GM19467 (cell line): ENCODE measurements at regions not wholly inside any gene's neighbourhood (a gene's known extent, or its start where the extent isn't known, plus 50 kb on each side); places are given as distances from the start of the nearest gene placed in this dataset.
"Not testable (repeated sequence)": the region's sequence is repeated elsewhere in the genome, so short reads cannot be mapped to it uniquely, and the experiment has no call there.

Experiments used
- ATAC-seq: cut with Tn5 transposase; IDR thresholded peaks from one replicate; pipeline ENCODE4 v1.9.1; 2021; ENCODE audit warnings: mild to moderate bottlenecking, moderate library complexity; ENCODE audit not compliant: unreplicated experiment

DNA sequence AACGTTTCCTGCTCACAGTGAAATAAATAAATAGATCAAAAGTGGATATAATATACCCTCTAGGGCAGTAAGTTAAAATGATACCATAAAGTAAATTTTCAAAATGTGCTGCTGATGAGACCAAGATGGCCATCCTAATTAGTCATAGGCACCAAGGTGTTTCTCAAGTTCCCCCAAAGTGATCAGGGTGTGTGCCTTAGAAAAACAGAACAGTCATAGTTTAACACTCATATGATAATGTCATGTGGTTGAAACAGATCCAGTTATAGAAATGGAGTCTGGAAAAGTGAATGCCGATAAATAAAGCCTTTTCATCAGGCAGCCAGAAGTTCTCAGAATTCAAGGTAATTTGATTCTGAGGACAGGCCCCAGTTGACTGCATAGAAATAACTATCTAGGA, 161.5 kb upstream of the CDKN2B start:
- ATAC-seq: no peak

DNA sequence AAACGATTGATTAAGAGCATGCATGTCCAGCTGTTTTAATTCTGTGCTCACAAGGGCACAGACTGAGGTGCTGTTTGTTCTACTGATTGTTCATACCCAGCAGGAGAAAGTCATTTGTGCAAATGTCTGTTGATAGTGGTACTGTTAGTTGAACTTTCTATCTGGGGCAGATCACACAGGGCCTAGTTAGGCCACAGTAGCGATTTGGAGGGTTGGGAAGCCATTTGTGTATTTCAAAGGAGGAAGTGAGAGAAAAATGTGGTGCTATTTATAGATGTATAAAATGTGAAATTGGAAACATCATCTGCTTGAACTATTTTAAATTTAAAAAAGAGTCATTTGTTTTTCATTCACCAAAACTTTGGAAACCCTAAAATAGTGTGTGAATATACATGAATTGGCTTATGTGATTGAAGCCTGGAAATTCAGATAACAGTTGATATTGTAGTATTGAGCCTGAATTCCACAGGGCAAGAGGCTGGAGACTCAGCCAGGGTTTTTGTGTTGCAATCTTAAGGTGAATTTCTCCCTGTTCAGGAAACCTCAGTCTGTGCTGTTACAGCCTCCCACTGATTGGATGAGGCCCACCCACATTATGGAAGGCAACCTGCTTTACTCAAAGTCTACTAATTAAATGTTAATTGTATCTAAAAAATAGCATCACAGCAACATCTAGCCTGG, 162.0 kb upstream of the CDKN2B start:
- no peak for ATAC-seq

DNA sequence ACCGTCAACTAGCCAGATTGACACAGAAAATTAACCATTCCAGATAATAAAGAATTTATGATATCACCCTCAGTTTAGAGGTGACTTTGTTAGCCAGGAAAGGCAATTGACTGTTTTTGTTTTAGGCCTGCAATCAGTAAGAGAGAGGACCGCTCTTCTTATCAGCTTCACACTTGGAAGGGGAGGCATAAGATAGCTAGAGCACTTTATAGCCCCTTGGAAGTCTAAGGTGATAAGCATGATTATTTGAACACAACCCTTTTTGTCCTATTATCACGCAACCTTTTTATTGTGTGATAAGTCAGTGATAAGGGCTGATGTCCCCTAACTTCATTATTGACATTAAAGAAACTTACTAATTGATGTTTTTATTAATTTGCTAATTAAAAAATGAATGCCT, 162.6 kb upstream of the CDKN2B start:
- ATAC-seq: no peak

DNA sequence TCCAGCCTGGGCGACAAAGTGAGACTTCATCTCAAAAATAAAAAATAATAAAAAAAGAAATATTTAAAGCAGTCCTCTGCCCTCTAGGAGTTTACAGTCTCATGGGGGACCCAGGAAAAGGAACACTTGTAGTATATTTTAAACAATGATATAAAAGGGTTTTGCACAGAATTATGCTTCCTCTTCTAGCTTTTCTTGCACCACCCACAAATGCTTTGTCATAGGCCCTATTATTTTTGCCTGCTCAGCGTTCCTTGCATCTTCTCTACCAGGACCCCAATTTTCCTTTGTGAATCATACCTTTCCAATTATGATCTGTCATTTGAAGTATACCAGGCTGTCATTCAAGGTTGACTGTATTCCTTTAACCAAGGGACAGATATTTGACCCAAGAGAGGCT, 164.8 kb upstream of the CDKN2B start:
- no peak for ATAC-seq

DNA sequence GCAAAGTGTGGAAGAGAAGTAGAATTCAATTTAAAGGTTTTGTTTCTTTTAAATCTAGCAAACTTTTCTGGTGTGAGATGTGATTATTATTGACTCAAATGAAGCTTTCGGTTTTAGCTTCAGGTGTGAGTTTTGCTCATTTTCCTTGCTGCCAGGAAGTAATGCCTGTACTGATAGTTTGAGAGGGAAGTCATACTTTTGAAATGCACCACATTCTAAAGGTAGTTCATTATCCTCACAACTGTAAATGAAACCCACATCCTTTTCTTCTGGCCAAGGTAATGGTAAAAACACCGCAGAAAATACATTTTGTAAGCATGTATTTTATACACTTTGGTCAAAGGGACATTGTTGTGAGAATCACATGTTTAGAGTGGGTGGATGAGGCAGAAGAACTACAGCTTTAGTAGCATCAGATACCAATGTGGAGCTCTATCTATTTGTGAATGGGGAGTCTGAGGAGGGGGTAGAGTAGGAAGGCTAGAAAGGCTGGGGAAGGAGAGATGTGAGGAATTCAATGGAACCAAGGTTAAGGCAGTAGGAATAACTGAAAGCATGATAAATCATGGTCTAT, 167.0 kb upstream of the CDKN2B start:
- no peak for ATAC-seq

DNA sequence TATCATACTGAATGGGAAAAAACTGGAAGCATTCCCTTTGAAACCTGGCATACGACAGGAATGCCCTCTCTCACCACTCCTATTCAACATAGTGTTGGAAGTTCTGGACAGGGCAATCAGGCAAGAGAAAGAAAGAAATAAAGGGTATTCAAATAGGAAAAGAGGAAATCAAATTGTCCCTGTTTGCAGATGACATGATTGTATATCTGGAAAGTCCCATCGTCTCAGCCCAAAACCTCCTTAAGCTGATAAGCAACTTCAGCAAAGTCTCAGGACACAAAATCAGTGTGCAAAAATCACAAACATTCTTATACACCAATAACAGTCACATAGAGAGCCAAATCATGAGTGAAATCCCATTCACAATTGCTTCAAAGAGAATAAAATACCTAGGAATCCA, 171.9 kb upstream of the CDKN2B start:
- ATAC-seq: not testable (repeated sequence)

DNA sequence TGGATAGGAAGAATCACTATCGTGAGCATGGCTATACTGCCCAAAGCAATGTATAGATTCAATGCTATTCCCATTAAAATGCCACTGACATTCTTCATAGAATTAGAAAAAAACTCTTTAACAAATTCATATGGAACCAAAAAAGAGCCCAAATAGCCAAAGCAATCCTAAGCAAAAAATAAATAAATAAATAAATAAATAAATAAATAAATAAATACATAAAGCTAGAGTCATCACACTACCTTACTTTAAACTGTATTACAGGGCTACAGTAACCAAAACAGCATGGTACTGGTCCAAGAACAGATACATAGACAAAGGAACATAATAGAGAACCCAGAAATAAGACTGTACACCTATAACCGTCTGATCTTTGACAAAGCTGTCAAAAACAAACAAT, 180.4 kb upstream of the CDKN2B start:
- no peak for ATAC-seq

DNA sequence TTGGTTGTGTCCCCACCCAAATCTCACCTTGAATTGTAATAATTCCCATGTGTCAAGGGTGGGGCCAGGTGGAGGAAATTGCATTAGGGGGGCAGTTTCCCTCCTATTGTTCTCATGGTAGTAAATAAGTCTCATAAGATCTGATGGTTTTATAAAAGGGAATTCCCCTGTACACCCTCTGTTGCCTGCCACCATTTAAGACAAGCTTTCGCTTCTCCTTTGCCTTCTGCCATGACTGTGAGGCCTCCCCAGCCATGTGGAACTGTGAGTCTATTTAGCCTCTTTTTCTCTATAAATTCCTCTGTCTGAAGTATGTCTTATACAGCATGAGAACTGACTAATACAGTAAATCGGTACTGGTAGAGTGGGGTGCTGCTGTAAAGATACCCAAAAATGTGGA, 187.9 kb upstream of the CDKN2B start:
- not testable (repeated sequence) for ATAC-seq

DNA sequence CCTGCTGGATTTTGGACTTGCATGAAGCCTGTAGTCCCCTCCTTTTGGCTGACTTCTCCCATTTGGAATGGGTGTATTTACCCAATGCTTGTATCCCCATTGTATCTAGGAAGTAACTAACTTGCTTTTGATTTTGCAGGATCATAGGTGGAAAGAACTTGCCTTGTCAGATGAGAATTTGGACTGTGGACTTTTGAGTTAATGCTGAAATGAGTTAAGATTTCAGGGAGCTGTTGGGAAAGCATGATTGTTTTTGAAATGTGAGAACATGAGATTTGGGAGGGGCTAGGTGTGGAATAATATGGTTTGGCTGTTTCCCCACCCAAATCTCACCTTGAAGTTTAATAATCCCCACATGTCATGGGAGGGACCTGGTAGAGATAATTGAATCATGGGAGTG, 189.6 kb upstream of the CDKN2B start:
- ATAC-seq: no peak

DNA sequence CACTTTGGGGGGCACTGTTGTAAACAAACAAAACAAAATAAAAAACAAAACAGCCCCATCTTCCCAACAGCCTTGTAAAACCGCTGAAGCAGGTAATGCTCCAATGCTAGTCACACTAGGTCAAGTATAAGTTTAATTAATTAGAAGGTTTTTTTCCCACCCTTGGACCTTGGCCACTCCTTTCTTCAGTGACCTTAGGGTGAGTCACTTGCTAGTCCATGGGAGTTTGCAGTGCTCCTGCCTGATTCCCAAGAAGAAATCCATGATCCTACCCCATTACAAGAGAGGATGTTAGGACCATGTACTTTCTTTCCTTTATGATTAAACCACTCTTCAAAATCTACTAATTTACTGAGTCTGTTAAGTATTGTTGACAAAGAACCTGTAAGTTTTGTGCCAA, 192.2 kb upstream of the CDKN2B start:
- ATAC-seq: no peak

DNA sequence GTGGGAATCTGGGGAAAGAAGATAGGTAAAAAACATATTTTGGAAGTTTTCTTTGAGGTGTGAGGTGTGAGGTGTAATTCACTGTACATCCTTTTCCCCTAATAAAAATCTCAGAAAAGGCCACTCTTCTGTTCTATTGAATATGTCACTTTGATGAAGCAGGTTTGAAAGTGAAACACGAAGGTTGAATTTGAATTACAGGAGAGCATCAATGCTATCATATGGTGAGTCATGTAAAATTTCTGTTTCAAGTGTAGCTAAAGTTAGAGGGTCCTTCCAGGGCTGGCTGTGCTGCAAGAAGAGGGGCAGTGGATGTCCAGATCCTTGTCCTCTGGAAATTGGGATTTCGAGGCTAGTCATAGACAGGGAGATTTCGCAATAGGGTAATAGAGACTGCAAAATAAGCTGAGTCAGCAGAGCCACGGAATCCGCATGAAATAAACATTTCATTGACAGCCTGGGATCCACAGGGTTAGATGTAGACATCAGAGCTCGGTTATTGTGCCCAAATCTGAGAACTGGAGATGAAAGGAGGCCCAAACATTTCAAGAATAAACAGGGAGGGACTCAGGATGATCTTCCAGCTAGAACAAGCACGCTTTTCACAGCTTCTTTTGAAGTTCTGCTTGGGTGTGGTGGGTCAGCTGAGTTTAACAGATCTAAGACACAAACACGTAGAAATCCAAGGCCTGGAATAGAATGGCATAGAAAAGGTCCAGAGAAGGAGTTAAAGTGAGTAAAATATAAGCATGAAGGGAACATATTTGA, 194.4 kb upstream of the CDKN2B start:
- no peak for ATAC-seq

DNA sequence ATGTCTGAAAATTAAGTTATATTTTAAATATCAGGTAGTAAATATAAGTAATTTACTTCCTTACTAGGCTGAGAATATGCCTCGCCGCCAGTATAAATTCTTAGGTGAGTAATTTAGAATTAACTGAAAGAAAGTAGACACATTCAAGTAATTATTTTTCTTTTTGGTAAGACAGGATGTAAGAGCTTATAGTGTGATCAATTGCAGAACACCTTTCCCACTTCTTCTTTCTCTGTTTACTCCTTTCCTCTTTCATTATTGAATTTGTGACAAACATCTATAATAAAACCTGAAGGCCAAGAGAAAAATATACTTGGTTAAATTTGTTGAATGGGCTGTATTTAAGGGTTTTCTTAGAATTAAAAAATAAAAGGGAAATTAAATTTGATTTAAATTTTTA, 195.1 kb upstream of the CDKN2B start:
- ATAC-seq: no peak

DNA sequence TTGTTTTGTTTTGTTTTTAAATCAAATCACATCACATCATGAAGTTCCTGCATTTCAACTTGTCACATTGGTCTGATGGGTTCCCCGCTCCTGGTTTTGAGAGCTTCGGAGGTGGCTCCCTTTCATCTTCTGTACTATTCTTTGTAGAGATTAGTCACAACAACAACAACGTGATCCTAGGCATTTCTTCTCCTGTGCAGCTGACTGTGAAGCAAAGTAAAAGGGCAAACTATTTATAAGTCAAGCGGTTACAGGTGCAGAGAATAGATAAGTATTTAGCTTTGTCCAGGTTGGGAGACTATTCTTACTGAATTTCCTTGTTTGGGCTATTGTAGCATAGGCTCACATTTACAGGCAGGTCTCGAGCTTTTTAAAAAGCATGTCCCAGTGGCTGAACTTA, 197.7 kb upstream of the CDKN2B start:
- no peak for ATAC-seq

DNA sequence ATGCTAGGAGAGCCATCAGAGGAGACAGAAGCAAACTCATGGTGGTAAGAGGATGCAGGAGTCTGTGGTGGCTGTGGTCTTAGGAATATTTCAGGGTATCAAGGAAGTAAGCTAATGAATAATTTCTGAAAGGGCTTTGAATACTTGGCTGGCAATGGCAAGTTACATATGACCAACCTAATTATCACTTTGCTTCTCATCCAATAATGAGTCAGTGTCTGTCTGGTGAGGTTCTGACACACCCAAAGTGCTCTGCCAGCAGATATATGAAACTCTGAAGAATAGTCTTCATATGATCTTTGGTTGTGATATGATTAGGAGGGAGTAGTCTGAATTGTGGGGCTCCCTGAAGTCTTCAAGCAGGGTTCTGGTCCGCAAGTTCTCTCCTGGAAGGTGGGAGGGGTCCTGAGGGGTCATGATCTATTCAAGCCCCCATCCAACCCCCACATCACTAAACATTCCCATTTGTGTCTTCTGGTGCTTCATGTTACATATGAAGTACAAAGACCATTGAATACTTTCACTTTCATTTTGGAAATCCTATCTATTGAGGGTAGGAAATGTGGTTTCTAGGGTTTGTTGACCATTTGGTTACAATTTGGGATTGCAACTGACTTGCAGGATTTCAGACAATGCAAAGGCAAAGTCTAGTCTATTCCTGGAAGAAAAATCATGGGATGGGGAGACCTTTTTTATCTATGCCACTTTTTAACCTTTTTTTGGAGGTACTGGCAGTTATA, 199.9 kb upstream of the CDKN2B start:
- no peak for ATAC-seq

DNA sequence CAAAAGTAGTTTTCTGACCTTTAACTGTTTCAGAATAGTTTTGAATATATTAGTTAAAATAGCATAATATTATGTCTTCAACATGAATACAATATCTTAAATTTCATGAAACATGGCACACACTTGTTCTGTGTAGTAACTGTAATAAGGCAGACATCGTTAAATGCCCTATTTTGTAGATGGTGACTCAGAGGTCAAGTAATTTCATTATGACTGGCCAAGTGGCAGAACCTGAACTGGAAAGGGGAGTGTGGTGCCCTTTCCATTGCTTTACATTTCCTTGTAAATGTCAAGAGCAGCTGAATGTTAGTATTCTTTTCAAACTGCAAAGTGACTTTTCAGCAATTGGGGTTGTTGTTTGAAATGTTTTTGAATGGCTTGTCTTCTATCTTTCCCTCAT, 201.2 kb upstream of the CDKN2B start:
- no peak for ATAC-seq

DNA sequence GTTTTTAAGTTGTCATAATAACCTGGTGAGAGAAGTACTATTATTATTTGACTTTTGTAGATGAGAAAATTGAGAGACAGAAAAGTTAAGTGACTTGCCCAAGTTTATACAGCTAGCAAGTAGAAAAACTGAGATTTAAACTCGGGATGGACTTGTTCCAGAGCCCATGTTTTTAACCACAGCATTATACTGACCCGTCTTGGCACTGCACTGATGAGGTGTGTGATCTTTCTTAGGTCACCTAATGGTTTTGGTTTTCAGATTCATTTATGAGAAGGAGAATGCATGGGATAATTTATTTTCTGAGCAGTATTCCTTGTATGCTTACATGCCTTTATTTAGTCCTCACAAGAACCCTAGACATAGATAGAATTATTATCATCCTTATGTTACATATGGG, 201.8 kb upstream of the CDKN2B start:
- ATAC-seq: no peak

DNA sequence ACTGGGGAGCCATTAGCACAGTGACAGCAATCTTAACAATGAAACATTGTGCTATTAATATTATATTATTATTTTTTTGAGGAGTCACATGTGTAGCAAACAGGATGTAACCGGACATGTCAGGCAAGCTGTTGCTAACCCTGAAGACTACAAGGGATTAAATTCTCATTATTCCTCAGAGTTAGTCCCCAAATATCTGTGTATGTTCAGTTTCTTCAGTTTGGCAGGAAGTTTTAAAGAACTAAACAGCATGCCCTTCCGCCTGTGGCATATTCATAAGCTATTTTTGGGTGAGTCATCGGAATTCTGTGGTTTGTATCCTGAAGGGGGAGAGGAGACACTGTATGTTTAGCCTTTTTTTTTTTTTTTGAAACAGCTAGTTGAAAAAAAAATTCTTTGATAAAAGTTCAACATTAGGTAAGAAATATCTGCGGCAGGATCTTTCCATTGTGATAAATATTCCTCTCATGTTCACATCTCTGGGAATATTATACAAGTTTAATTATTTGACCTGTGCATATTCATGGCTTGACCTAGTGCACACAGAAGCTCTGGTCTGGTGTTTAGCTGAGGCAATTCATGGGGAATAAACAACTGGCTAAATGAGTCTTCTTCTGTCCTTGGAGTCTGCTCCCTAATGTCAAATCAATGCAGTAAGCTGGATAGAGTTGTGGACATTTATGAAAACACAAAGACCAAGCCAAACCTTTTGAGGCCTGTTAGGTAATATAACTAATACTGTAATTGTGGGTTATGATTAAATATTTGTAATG, 202.7 kb upstream of the CDKN2B start:
- no peak for ATAC-seq

DNA sequence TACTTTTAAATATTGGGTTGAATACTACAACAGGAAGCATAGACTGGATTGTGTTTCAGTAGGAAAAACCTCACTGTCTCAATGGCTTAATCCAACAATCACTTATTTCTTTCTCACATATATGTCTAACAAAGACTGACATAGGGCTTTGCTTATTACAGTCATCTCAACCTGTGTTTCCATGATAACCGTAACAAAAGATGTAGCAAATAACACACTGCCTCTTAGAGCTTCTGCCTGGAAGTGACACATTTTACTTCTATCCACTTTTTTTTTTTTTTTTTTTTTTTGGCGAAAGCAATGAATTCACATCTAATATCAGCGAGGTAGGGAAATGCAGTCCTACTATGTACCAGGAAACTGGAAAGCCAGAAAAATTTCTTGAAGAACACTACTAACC, 204.9 kb upstream of the CDKN2B start:
- ATAC-seq: no peak

DNA sequence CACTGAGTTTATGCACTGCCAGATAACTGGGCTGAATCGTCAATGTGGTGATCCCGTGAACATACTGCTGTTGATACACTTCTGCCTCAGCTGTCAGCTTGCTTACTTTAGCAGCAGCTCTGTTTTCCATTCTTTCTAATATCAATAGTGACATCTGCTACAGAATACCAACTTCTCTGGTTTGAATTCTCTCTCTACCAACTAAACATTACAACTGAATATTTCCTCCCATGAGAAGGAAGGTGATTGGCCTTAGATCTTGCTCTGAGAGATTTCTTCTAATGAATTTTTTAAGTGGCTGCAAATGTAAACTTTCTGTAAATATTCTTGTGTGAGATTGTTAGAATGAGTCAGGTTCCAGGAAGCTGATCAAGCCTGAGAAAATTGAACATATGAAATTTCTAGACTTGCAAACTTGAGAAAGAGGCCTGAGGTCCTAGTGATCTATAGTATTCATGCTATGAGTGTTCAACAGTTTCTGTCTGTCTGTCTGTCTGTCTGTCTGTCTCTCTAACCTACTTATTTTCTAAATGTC, 205.5 kb upstream of the CDKN2B start:
- no peak for ATAC-seq

DNA sequence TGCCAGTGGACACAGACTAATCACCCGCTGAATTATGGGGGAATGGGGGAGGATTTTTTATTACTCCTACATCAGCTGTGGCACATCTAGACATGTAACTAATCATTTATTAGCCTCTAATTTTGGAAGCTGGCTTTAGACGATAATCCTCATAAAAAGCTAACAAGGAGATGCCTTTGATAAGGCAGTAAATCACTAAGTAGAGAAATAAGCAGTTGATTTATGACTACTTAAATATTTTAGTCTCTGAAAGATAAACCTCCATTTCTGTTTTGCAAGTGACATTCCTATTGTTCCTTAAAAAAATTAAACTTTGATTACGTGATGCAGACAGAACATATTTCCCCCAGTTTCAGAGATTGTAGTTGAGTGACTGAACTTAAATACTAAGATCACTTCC, 206.4 kb upstream of the CDKN2B start:
- no peak for ATAC-seq

DNA sequence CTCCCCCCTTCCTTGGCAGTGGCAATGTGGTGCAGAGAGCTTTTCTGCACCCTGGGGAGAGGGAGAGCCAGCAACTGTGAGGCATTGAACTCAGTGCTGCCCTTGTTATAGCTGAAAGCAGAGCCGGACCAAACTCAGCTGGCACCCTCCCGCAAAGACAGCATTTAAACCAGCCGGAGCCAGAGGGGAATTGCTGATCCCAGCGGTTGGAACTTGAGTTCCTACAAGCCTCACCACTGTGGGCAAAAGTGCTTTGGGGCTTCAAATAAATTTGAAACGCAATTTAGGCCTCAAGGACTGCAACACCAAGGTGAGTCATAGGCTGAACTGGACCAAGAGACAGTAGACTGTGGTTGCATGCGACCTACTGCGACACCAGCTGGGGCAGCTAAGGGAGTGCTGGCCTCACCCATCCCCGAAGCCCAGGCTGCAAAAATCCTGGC, 207.6 kb upstream of the CDKN2B start:
- ATAC-seq: no peak
